Activated CD8-positive, alpha-beta T cell treated with anti-CD3 and anti-CD28 coated beads for 36 hours (primary cell): ENCODE measurements at regions not wholly inside any gene's neighbourhood (a gene's known extent, or its start where the extent isn't known, plus 50 kb on each side); places are given as distances from the start of the nearest gene placed in this dataset.

Experiments
- ATAC-seq: fragments of 200-7000 bp; cut with Tn5 transposase; one replicate; pipeline ENCODE4 v1.10.0; 2021; ENCODE audit warnings: mild to moderate bottlenecking, moderate library complexity
- CTCF ChIA-PET: fragments of 350-600 bp; sonication (Branson Sonifier 250); formaldehyde crosslinking; loops from one replicate; lab custom pipeline; 2021; ENCODE audit warnings: antibody characterized with exemption; lab: Charles Lee
- POLR2A ChIA-PET: fragments of 350-600 bp; sonication (Branson Sonifier 250); formaldehyde crosslinking; loops from one replicate; lab custom pipeline; 2021; ENCODE audit warnings: antibody characterized with exemption; lab: Charles Lee
- DNase-seq: peaks from one replicate; pipeline ENCODE4 v3.0.0-alpha.2; 2020
- H3K27ac Mint-ChIP-seq: one replicate; pipeline ENCODE4 v1.8.0; 2021; ENCODE audit warnings: mild to moderate bottlenecking, mixed read lengths
- H3K27me3 Mint-ChIP-seq: one replicate; pipeline ENCODE4 v1.8.0; 2021; ENCODE audit warnings: mixed read lengths
- H3K36me3 Mint-ChIP-seq: one replicate; pipeline ENCODE4 v1.8.0; 2021; ENCODE audit warnings: low read depth, mixed read lengths
- H3K4me1 Mint-ChIP-seq: one replicate; pipeline ENCODE4 v1.8.0; 2021; ENCODE audit warnings: low read depth, mixed read lengths
- H3K4me3 Mint-ChIP-seq: one replicate; pipeline ENCODE4 v1.8.0; 2021; ENCODE audit warnings: mild to moderate bottlenecking, moderate library complexity, mixed read lengths
- H3K9me3 Mint-ChIP-seq: one replicate; pipeline ENCODE4 v1.8.0; 2021; ENCODE audit warnings: mixed read lengths
- intact Hi-C: fragments of 100-400 bp; cut with micrococcal nuclease; formaldehyde crosslinking; loops from one replicate; pipeline ENCODE4 v1.10.0; 2022
- TF ChIP-seq, protein P1 (sequence below): fragments of 200-600 bp; IDR thresholded peaks from one replicate; pipeline ENCODE4 v1.8.0; 2022; ENCODE audit warnings: antibody characterized with exemption, mild to moderate bottlenecking

DNA sequence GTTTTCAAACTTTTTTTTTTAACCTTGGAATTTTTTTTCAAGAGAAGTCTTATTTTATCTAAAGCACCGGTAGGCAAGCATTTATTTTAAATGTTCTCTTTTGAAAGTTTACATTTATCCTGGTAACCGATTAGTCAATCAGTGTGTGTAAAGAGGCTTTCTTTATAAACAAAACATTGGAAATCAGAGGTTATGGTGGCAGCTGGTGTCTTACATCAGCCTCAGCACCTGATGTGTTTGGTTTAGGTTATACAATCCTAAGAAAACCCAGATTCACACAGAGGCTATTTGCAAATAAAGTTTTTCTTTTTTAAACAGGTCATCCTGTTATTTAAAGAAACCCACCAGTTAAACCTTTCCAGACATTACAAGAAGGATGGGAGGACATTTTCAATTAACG, 173.3 kb upstream of the GDNF start:
- H3K27me3 Mint-ChIP-seq, result no peaks in the 10 kb centered on the region
- H3K4me1 Mint-ChIP-seq, result no peaks in the 10 kb centered on the region
- ATAC-seq, result no peak
- no peak for DNase-seq
- no peak overlapping the region for H3K4me3 Mint-ChIP-seq
- no peak overlapping the region for H3K27ac Mint-ChIP-seq
- no peaks in the 10 kb centered on the region for H3K9me3 Mint-ChIP-seq
- no peaks in the 10 kb centered on the region for H3K36me3 Mint-ChIP-seq
- CTCF ChIA-PET, result no interaction called here
- TF ChIP-seq, protein P1, sequence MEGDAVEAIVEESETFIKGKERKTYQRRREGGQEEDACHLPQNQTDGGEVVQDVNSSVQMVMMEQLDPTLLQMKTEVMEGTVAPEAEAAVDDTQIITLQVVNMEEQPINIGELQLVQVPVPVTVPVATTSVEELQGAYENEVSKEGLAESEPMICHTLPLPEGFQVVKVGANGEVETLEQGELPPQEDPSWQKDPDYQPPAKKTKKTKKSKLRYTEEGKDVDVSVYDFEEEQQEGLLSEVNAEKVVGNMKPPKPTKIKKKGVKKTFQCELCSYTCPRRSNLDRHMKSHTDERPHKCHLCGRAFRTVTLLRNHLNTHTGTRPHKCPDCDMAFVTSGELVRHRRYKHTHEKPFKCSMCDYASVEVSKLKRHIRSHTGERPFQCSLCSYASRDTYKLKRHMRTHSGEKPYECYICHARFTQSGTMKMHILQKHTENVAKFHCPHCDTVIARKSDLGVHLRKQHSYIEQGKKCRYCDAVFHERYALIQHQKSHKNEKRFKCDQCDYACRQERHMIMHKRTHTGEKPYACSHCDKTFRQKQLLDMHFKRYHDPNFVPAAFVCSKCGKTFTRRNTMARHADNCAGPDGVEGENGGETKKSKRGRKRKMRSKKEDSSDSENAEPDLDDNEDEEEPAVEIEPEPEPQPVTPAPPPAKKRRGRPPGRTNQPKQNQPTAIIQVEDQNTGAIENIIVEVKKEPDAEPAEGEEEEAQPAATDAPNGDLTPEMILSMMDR, result no peak
- POLR2A ChIA-PET, result no interaction called here
- intact Hi-C loops, result no loop called here

GRCh38 chr5:38011668-38012188, 171.9 kb upstream of the GDNF start:
- no peak for ATAC-seq
- POLR2A ChIA-PET, result no interaction called here
- TF ChIP-seq, protein P1, result no peak
- Mint-ChIP-seq H3K9me3 (no peaks in the 10 kb centered on the region), H3K36me3 (no peaks in the 10 kb centered on the region), H3K27me3 (no peaks in the 10 kb centered on the region), H3K4me3 (no peak overlapping the region), H3K27ac (no peak overlapping the region), H3K4me1 (no peaks in the 10 kb centered on the region)
- intact Hi-C loops, result no loop called here
- CTCF ChIA-PET, result no interaction called here
- no peak for DNase-seq

- no peaks in the 10 kb centered on the region for H3K9me3 Mint-ChIP-seq
- H3K4me1 Mint-ChIP-seq, result no peaks in the 10 kb centered on the region
- H3K4me3 Mint-ChIP-seq, result no peak overlapping the region
- DNase-seq (no peak), ATAC-seq (no peak)
- intact Hi-C loops, result no loop called here
- POLR2A ChIA-PET, result no interaction called here
- TF ChIP-seq, protein P1, result no peak
- no peaks in the 10 kb centered on the region for H3K36me3 Mint-ChIP-seq
- CTCF ChIA-PET, result no interaction called here
- no peak overlapping the region for H3K27ac Mint-ChIP-seq
- no peaks in the 10 kb centered on the region for H3K27me3 Mint-ChIP-seq
Measured at GRCh38 chr5:38009749-38010358, 170.0 kb upstream of the GDNF start.

GRCh38 chr5:38008198-38008597, 168.4 kb upstream of the GDNF start:
- CTCF ChIA-PET, result no interaction called here

GRCh38 chr5:37999593-37999992, 159.8 kb upstream of the GDNF start:
- H3K9me3 Mint-ChIP-seq, result no peaks in the 10 kb centered on the region
- intact Hi-C loops, result no loop called here
- H3K27ac Mint-ChIP-seq, result no peak overlapping the region
- no peaks in the 10 kb centered on the region for H3K36me3 Mint-ChIP-seq
- ATAC-seq, result no peak
- H3K4me1 Mint-ChIP-seq, result no peaks in the 10 kb centered on the region
- POLR2A ChIA-PET, result no interaction called here
- CTCF ChIA-PET, result no interaction called here
- no peak overlapping the region for H3K4me3 Mint-ChIP-seq
- no peak for DNase-seq
- H3K27me3 Mint-ChIP-seq, result no peaks in the 10 kb centered on the region
- TF ChIP-seq, protein P1, result no peak

More at GRCh38 chr5:38008198-38008597, 168.4 kb upstream of the GDNF start:
- no peaks in the 10 kb centered on the region for H3K9me3 Mint-ChIP-seq
- TF ChIP-seq, protein P1, result no peak
- no peaks in the 10 kb centered on the region for H3K36me3 Mint-ChIP-seq
- ATAC-seq (no peak), DNase-seq (no peak)
- intact Hi-C loops, result no loop called here
- H3K4me1 Mint-ChIP-seq, result no peaks in the 10 kb centered on the region
- H3K4me3 Mint-ChIP-seq, result no peak overlapping the region
- no peaks in the 10 kb centered on the region for H3K27me3 Mint-ChIP-seq
- H3K27ac Mint-ChIP-seq, result no peak overlapping the region
- POLR2A ChIA-PET, result interaction anchor here (0.6 kb wide), 1 partner anchor 30 kb away, joined by 3 read pairs; no protein-coding TSS in a partner anchor
